Activated T-cell treated with anti-CD3 and anti-CD28 coated beads, Interleukin-2, amount 50 U/mL, for 72 hours (primary cell): ENCODE measurements at regions not wholly inside any gene's neighbourhood (a gene's known extent, or its start where the extent isn't known, plus 50 kb on each side); places are given as distances from the start of the nearest gene placed in this dataset.
"Not testable (repeated sequence)": the region's sequence is repeated elsewhere in the genome, so short reads cannot be mapped to it uniquely, and the experiment has no call there.

Experiments
- ATAC-seq, 2 donors: fragments of 150-1000 bp; cut with Tn5 transposase; replicated peaks in 1 of 2; 2 replicates each; pipeline ENCODE4 v1.10.0; 2021; ENCODE audit warnings: moderate library complexity in 2 of 2, mild to moderate bottlenecking in 1 of 2
- DNase-seq, 2 donors: peaks; one replicate each; pipeline ENCODE4 v3.0.0; 2021 to 2022; ENCODE audit warnings: mixed read lengths in 1 of 2
- H3K27ac Mint-ChIP-seq: one replicate; pipeline ENCODE4 v1.8.0; 2022; ENCODE audit warnings: mild to moderate bottlenecking, moderate library complexity, mixed read lengths
- H3K27me3 Mint-ChIP-seq: one replicate; pipeline ENCODE4 v1.8.0; 2022; ENCODE audit warnings: low read depth, mixed read lengths
- H3K36me3 Mint-ChIP-seq, 2 donors: one replicate each; pipeline ENCODE4 v1.8.0; 2022; ENCODE audit warnings: mixed read lengths in 2 of 2, mild to moderate bottlenecking in 1 of 2; ENCODE audit not compliant: insufficient read depth in 2 of 2
- H3K4me1 Mint-ChIP-seq: one replicate; pipeline ENCODE4 v1.8.0; 2022; ENCODE audit warnings: low read depth, mixed read lengths
- H3K4me3 Mint-ChIP-seq, 2 donors: one replicate each; pipeline ENCODE4 v1.8.0; 2022; ENCODE audit warnings: mild to moderate bottlenecking in 2 of 2, mixed read lengths in 2 of 2, moderate library complexity in 2 of 2
- H3K9me3 Mint-ChIP-seq, 2 donors: one replicate each; pipeline ENCODE4 v1.8.0; 2022; ENCODE audit warnings: mixed read lengths in 2 of 2

DNA sequence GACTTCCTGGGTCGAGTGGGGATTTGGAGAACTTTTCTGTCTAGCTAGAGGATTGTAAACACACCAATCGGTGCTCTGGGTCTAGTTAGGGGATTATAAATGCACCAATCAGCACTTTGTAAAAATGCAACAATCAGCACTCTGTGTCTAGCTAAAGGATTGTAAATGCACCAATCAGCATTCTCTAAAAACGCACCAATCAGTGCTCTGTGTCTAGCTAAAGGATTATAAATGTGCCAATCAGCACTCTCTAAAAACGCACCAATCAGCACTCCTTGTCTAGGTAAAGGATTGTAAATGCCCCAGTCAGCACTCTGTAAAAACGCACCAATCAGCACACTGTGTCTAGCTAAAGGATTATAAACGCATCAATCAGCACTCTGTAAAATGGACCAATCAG is 209.0 kb upstream of the SLC35B3 start:
- ATAC-seq (no peak), DNase-seq (no peak)
- Mint-ChIP-seq H3K4me1 (no peaks in the 10 kb centered on the region), H3K9me3 (peaks cover 12 to 22% of the 10 kb centered on the region in 2 donors), H3K4me3 (no peak overlapping the region), H3K27ac (no peak overlapping the region), H3K36me3 (peaks cover 0 to 2% of the 10 kb centered on the region in 2 donors), H3K27me3 (no peaks in the 10 kb centered on the region)

DNA sequence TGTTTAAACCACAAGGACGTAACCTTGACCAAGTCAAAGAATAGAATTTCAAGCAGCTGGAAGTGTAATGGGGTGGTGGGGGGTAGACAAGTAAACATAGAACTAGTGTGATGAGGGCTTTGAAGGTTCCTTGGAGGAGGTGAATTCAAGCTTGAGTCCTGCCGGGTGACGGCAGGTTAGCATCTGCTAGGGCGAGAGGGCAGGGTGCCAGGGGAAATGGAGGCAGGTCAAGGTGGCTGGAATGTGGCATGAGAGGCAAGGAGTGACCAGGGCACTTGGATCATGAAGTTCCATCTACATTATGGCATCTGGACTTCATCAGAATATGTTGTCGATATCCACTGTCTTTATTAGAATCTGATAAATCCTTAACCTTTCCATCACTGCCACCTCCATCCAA is 207.5 kb upstream of the SLC35B3 start:
- H3K27me3 Mint-ChIP-seq, result no peaks in the 10 kb centered on the region
- peaks cover 0 to 2% of the 10 kb centered on the region in 2 donors for H3K36me3 Mint-ChIP-seq
- H3K27ac Mint-ChIP-seq, result no peak overlapping the region
- no peaks in the 10 kb centered on the region for H3K4me1 Mint-ChIP-seq
- ATAC-seq (no peak), DNase-seq (no peak)
- H3K9me3 Mint-ChIP-seq, result peaks cover 11 to 13% of the 10 kb centered on the region in 2 donors
- H3K4me3 Mint-ChIP-seq, result no peak overlapping the region

DNA sequence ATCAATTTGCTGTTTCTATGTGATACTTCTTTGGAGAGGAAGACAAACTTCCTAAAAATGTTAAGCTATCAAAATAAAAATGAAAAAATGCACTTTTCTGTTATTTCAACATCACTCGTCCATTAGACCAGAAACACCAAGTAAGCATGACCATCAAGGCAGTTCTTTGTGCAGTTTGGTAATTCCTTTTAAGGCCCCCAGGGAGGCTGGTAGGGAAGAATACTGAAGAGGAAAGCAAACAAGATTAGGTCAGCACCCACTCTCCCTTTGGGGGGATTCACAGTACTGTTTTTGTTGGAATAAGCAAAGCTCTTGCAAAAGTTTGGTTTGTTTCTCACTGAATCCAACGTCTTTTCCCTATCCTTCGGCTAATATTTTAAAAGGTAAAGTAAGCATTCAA is 206.8 kb upstream of the SLC35B3 start:
- no peaks in the 10 kb centered on the region for H3K4me1 Mint-ChIP-seq
- H3K36me3 Mint-ChIP-seq, result no peaks in the 10 kb centered on the region
- no peak overlapping the region for H3K27ac Mint-ChIP-seq
- no peaks in the 10 kb centered on the region for H3K27me3 Mint-ChIP-seq
- ATAC-seq (no peak), DNase-seq (no peak)
- no peak overlapping the region for H3K4me3 Mint-ChIP-seq
- peaks cover 11% of the 10 kb centered on the region in 2 donors for H3K9me3 Mint-ChIP-seq

DNA sequence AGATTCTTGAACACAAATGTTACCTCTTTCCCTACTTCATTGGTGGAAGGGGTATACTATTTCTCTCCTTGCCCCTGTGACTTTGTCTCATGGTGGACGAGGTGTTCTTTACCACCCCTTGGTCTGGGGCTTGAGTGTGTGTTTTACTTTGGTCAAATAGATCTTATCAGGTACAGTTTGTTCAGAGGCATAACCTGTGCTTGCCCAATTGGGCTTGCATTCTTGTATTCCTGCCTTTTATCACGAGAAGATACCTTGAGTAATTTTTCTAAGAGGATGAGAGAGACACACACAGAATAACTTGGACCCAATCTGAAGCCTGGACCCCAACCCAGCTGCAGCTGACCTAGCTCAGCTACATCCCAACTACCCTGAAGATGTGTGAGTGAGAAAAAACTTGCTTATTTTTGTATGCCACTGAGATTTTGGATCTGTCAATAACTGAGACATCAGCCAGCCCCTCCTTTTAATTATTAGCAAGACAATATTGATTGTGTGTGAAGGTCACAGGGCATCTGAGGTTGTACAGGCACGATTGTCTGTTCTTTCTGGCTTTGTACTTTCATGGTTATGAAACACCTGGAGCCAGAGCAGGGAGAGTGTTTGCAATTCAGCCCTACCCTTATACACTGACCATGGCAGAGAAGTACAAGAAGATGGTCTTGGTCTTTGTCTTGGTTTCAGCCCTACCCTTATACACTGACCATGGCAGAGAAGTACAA is 204.7 kb upstream of the SLC35B3 start:
- no peaks in the 10 kb centered on the region for H3K36me3 Mint-ChIP-seq
- H3K27me3 Mint-ChIP-seq, result no peaks in the 10 kb centered on the region
- peaks cover 8 to 11% of the 10 kb centered on the region in 2 donors for H3K9me3 Mint-ChIP-seq

DNA sequence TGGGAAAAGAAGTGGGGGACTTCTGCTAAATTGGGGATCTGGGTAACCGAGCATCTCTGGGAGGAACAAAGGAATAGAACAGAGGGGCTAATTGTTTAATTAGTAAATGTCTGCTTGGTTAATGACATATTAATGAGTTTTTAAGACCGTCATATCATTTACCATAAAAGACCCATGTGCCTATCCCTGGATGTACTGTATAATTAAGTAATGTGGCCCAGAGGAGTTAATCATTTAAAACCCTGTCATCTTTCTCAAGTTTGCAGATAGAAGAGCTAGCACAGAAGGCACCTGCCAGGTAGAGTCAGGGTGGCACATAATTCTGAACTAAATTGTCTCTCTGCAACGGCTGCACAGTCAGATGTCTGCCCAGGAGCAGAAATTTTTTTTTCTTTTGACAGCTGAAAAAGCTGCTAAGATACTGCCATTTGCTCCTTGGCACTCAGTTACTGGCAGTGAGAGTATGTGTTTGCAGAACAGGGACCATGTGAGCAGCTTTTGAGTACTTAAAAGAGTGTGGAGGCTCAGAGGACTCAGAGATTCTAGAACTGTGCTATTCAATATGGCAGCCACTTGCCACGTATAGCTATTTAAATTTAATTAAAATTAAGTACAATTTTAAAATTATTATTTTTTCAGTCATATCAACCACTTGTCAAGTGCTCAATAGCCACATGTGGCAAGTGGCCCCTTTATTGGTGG is 202.7 kb upstream of the SLC35B3 start:
- no peak for ATAC-seq
- no peak for DNase-seq
- Mint-ChIP-seq H3K9me3 (peaks cover 0 to 5% of the 10 kb centered on the region in 2 donors), H3K27me3 (no peaks in the 10 kb centered on the region), H3K4me3 (no peak overlapping the region), H3K4me1 (no peaks in the 10 kb centered on the region), H3K36me3 (no peaks in the 10 kb centered on the region), H3K27ac (no peak overlapping the region)

More for the DNA sequence above, 204.7 kb upstream of the SLC35B3 start:
- DNase-seq (no peak), ATAC-seq (no peak)
- no peak overlapping the region for H3K27ac Mint-ChIP-seq
- H3K4me3 Mint-ChIP-seq, result no peak overlapping the region
- no peaks in the 10 kb centered on the region for H3K4me1 Mint-ChIP-seq

DNA sequence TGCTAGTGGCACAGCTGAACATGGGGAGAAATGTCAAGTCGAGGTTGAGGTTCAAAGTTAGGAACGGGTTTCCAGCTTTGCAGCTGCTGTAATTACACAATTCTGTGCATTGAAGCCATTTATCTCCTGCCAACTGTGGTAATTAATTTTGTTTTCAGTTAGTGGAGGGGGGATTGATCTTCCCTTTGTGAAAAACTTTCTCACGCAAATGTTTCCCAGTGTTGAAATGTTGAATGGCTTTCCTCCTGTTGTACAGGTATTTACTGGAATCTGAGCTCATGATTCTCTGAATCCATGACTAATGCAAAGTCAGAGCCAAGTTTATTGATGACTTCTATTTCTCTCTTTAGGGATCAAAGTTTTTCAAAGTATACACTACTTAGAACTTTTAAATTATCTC is 198.4 kb upstream of the SLC35B3 start:
- H3K27me3 Mint-ChIP-seq, result no peaks in the 10 kb centered on the region
- H3K36me3 Mint-ChIP-seq, result no peaks in the 10 kb centered on the region
- DNase-seq (no peak), ATAC-seq (no peak)
- no peak overlapping the region for H3K27ac Mint-ChIP-seq
- no peak overlapping the region for H3K4me3 Mint-ChIP-seq
- no peaks in the 10 kb centered on the region for H3K4me1 Mint-ChIP-seq
- H3K9me3 Mint-ChIP-seq, result peaks cover 0 to 2% of the 10 kb centered on the region in 2 donors

DNA sequence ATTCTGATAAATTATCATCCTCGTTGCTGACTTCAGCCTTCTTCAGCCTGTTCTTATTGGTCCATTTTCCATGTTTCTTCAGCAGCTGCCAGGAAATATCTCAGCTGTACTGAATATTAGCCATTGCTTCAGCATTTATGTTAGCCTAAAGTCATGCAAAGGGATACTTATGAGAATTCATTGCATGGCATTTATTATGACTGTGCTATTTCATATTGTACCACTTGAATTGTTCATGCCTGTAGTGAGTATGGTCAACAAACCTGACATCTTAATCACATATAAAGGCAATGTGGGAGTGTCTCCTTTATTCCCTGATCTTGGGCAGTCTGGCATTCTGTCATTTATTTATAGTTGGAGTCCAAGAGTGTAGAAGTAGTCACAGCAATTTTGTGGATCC is 193.4 kb upstream of the SLC35B3 start:
- no peaks in the 10 kb centered on the region for H3K27me3 Mint-ChIP-seq
- no peaks in the 10 kb centered on the region for H3K36me3 Mint-ChIP-seq
- no peaks in the 10 kb centered on the region for H3K4me1 Mint-ChIP-seq
- H3K27ac Mint-ChIP-seq, result no peak overlapping the region
- ATAC-seq, result no peak
- no peak overlapping the region for H3K4me3 Mint-ChIP-seq
- DNase-seq, result no peak
- H3K9me3 Mint-ChIP-seq, result peaks cover 0 to 2% of the 10 kb centered on the region in 2 donors

DNA sequence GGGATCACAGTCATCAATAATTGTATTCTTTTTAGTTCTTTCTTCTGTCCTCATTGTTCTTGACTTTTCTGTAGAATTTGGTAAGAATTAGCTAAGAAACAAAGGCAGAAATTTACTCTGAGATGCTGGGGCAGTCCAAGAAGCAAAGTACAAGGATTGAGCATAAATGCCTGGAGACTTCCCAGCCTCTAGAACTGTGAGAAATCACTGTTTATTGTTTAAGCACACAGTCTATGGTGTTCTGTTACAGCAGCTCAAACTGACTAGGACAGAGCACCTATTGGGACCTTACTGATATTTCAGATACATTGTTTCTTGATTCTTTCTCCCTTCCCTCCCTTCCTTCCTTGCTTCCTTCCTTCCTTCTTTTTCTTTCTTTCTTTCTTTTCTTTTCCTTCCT is 192.7 kb upstream of the SLC35B3 start:
- DNase-seq, result no peak
- Mint-ChIP-seq H3K27ac (no peak overlapping the region), H3K4me1 (no peaks in the 10 kb centered on the region), H3K27me3 (no peaks in the 10 kb centered on the region), H3K36me3 (no peaks in the 10 kb centered on the region), H3K9me3 (peaks cover 0 to 2% of the 10 kb centered on the region in 2 donors), H3K4me3 (no peak overlapping the region)
- no peak for ATAC-seq

DNA sequence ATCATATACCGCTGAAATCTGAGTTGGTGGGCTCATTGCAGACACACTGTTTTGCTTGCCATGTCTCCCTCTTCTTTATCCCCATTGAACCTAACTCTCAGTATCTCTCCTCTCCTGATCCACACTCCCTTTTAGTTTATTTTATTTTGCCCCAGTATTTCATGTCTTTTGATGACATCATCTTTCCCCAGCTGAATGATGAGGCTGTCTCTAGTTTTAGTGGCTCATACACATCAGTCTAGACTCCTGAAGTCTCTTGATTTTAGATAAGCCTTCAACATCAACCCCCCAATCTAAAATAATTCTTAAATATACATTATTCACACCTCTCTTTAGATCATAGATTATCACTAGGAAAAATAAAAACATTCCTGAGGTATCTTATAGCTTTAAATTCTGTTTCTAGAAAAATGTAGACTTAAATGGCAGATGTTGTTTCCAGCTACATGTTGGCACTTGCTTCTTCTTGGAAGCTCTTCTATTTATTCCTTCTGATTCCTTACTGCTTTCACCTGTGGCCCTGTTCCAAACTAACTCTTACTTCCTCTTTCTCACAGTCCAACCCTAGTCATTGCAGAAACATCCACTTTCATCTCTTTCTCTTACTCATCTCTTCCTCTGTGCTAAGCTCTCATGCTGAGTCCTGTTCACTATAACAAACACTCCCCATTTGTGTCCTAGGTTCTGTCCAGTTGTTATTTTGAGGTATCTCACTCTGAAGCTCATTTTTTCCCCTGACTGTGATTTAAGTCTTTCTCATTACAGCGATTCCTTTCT is 191.9 kb upstream of the SLC35B3 start:
- ATAC-seq (no peak), DNase-seq (no peak)
- Mint-ChIP-seq H3K27me3 (no peaks in the 10 kb centered on the region), H3K4me3 (no peak overlapping the region), H3K27ac (no peak overlapping the region), H3K9me3 (peaks cover 0 to 2% of the 10 kb centered on the region in 2 donors), H3K4me1 (no peaks in the 10 kb centered on the region), H3K36me3 (no peaks in the 10 kb centered on the region)

DNA sequence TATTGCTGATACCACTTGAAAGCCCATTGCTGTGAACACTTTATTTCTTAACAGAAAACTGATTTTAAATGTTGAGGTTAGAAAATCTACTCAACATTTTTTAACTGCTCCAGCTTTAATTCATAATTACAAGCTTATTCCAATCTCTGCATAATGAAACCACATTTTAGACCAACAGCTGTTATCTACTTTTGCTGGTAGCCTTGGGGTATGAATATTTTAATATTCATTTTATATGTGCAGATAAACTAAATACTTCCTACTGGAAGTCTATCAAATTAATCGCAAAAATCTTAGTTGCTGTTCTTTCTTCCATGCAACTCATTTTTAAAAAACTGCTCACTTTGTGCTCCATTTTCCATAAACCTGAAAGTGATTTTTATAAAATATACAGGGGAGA is 189.3 kb upstream of the SLC35B3 start:
- Mint-ChIP-seq H3K9me3 (no peaks in the 10 kb centered on the region), H3K27ac (no peak overlapping the region), H3K36me3 (no peaks in the 10 kb centered on the region), H3K27me3 (no peaks in the 10 kb centered on the region), H3K4me3 (no peak overlapping the region), H3K4me1 (no peaks in the 10 kb centered on the region)
- no peak for ATAC-seq
- DNase-seq, result no peak

DNA sequence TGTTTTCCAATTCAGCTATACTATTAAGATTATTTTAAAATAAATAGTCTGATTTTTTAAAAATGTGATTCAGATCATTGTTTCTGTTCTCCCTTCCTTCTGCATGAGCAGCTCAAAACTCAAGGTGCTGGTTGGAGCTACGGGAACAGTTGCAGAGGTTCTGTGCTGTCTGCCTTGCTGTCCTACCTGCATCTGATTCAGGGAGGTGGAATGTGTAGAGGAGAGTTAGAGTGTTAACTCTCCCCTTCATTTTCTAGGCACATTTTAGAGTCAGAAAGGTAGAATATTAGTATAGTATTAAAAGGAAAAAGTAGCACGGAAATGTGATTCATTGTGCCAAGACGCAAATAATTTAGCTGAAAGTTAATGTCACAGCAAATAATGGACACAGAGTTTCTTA is 188.1 kb upstream of the SLC35B3 start:
- Mint-ChIP-seq H3K4me3 (no peak overlapping the region), H3K36me3 (no peaks in the 10 kb centered on the region), H3K27me3 (no peaks in the 10 kb centered on the region), H3K4me1 (no peaks in the 10 kb centered on the region), H3K27ac (no peak overlapping the region), H3K9me3 (peaks cover under 1 to 3% of the 10 kb centered on the region in 2 donors)
- ATAC-seq (no peak), DNase-seq (no peak)

DNA sequence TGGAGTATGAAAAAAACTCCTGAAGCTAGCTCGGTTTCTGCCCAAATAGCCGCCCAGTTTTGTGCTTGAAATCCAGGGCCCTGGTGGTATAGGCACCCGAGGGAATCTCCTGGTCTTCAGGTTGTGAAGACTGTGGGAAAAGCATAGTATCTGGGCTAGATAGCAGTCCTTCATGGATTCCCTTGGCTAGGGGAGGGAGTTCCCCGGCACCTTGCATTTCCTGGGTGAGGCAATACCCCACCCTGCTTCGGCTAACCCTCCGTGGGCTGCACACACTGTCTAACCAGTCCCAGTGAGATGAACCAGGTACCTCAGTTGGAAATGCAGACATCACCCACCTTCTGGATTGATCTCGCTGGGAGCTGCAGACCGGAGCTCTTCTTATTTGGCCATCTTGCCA is 184.5 kb upstream of the SLC35B3 start:
- Mint-ChIP-seq H3K4me1 (no peaks in the 10 kb centered on the region), H3K4me3 (no peak overlapping the region), H3K9me3 (peaks cover 10 to 11% of the 10 kb centered on the region in 2 donors), H3K27ac (no peak overlapping the region), H3K36me3 (peaks cover 0 to 3% of the 10 kb centered on the region in 2 donors), H3K27me3 (no peaks in the 10 kb centered on the region)
- ATAC-seq, result no peak
- no peak for DNase-seq

DNA sequence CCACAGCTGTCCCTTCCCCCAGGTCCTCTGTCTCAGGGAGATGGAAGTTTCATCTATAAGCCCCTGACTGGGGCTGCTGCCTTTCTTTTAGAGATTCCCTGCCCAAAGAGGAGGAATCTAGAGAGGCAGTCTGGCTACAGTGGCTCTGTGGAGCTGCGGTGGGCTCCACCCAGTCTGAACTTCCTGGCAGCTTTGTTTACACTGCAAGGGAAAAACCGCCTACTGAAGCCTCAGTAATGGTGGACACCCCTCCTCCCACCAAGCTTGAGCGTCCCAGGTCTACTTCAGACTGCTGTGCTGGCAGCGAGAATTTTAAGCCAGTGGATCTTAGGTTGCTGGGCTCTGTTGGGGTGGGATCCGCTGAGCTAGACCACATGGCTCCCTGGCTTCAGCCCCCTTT is 184.1 kb upstream of the SLC35B3 start:
- not testable (repeated sequence) for H3K36me3 Mint-ChIP-seq

More for the DNA sequence above, 184.1 kb upstream of the SLC35B3 start:
- not testable (repeated sequence) for H3K27me3 Mint-ChIP-seq, DNase-seq, H3K4me1 Mint-ChIP-seq, H3K4me3 Mint-ChIP-seq, H3K27ac Mint-ChIP-seq, ATAC-seq
- H3K9me3 Mint-ChIP-seq, result peaks cover 10 to 11% of the 10 kb centered on the region in 2 donors
